COR-L47 (cell line): ENCODE measurements at regions not wholly inside any gene's neighbourhood (a gene's known extent, or its start where the extent isn't known, plus 50 kb on each side); places are given as distances from the start of the nearest gene placed in this dataset.
"Not testable (repeated sequence)": the region's sequence is repeated elsewhere in the genome, so short reads cannot be mapped to it uniquely, and the experiment has no call there.

ENCODE experiments used
- DNase-seq: peaks from one replicate; lab custom pipeline; 2025; lab: John Stamatoyannopoulos, UW

DNA sequence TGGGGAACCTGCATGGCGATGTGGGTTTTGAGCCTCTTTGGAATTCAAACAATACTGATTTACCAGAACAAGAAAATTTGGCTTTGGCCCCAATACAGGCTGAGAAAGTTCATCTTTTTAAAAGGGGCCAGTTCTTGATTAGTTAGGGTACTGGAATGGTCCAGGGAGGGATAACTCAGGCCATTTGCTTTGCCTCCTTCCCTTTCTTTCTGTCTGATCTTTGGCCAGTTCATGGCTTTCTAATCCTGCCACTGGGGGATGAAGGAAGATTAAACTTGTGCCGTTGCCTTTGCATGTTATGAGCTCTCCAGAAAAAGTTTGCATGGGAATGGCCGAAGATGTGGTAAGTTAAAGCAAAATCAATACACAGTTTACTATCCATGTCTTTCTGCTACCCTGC lies 78.4 kb downstream of the ADAMTS15 start:
- DNase-seq: no peak

GRCh38 chr11:130527636-130528297 lies 79.3 kb downstream of the ADAMTS15 start:
- DNase-seq: no peak

GRCh38 chr11:130528298-130529261 lies 80.1 kb downstream of the ADAMTS15 start:
- DNase-seq: no peak

- DNase-seq: no peak
Observed at GRCh38 chr11:130529366-130529765, 80.9 kb downstream of the ADAMTS15 start.

- DNase-seq: no peak
Observed at GRCh38 chr11:130531061-130531460, 82.6 kb downstream of the ADAMTS15 start.

DNA sequence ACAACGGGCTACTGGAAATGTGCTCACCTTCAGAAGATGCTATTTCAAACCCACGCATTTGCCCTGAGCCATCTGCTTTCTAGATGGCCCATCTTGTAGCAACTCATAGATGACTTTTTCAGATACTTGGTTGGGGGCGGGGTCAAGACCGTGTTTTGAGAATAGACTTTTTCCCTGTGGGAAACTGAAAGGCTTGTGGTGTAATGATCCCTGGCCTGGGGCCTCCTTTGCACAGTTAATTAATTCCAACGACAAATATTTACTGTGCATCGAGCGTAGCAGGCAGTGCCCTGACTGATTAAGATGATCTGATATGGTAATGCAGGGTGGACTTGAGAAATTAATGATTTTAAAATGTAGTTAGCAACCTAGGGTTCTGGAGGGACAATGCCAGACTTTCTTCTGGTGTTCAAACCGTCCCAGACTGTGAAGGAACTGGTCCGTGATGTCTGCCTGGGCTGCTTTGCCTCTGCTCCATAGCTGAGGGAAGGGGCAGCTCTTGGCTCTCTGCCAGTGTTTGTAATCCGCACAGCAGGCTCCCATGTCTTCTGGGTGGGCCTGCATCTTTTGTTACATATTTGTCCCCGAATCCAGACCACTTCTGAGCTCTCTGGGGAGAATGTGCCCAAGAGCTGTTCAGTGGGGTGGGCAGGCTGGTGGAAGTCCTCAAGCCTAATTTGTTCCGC lies 84.8 kb downstream of the ADAMTS15 start:
- peak; percentile 2 for DNase-seq

GRCh38 chr11:130533871-130534270 lies 85.4 kb downstream of the ADAMTS15 start:
- no peak for DNase-seq

DNA sequence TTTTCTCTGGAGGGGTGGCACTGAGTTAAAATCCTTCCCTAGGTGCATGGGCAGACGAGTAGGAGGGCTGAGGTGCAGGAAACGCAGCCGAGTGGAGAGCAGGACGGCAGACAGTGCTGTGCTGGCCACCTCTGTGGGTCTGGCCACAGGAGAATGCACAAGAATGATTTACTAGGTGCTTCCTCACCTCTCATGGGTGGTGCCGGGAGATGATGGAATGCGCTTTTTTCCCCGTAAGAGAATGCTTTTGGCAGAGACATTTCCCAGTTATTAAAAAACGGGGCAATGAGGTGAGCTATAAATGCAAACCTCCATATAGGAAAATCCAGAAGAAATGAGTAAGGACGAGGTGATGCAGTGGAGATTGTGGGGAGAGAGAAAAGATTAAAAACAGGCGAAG lies 86.1 kb downstream of the ADAMTS15 start:
- DNase-seq: no peak

DNA sequence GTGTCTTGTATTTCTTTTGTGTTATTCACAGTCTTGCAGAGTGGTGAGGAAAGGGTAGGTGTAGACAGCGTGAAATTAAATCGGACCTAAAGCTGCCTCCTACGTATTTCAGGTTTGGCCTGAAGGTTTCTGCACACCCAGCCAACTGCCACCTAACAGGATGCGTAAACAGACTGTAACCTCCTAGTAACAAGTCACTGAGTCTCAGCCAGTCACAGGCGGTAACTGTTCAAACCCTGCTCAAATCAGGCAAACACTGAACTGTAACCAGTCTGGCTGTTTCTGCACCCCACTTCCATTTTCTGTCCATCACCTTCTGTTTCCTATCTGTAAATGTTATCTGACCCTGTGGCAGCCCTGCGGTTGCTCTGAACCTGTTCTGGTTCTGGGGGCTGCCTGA lies 87.1 kb downstream of the ADAMTS15 start:
- no peak for DNase-seq

DNA sequence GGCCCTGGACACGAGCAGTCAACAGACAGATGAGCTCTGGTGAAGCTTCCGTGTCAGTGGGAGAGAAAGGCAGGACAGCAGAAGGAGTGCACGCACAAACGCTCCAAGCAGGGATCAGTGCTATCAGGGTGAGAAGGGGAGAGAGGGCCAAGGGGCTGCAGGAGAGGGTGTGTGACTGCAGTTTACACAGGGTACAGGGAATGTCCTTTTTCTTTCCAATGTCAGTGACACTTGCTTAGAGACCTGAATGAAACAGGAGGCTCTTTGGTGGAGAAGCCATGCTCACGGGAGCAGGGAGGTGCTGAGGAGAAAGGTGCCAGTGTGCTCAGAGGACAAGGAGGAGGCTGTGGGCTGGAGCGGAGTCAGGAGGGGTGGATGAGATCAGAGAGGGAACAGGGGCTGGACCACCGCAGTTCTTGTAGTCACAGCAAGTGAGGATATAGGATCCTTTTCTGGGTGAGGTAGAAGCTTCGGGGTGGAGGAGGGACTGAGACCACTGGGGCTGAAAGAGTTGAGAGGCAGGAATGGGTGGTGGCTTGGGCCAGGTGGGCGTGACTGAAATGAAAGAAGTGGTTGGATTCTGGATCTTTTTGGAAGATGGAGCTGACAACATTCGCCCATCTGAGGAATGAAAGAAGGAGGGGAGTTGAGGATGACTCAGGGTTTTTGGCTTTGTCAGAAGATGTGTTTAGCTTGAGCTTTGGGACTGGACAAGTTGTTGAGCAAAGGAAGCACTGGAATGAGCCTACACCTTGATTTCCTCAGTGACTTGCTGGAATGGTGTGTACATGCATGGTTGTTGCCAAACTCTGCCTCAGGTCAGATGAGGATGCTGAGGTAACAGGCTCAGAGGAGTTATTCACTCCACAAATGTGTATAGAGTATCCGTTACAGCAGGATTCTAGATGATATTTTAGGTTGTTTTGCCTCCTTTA lies 87.9 kb downstream of the ADAMTS15 start:
- DNase-seq: no peak

DNA sequence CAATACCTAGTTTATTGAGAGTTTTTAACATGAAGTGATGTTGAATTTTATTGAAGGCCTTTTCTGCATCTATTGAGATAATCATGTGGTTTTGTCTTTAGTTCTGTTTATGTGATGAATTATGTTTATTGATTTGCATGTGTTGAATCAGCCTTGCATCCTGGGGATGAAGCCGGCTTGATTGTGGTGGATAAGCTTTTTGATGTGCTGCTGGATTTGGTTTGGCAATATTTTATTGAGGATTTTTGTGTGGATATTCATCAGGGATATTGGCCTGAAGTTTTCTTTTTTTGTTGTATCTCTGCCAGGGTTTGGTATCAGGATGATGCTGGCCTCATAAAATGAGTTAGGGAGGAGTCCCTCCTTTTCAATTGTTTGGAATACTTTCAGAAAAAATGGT lies 91.2 kb downstream of the ADAMTS15 start:
- DNase-seq: not testable (repeated sequence)

DNA sequence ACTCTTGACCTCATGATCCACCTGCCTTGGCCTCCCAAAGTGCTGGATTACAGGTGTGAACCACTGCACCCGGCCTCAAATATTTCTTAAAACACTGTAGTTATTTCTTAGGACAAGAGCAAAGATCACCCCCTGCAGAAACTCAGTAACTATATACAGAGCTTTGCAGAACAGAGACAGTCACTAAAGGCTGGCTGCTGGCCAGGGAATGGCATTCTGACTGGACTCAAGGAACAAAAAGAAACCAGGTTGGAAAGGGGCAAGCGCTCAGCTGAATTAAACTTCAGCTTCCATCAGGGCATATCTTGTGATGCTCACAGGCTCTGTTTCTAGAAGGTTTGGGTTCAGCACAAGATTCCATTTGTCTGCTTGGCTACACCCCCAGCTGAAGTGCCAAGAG lies 95.8 kb downstream of the ADAMTS15 start:
- no peak for DNase-seq

DNA sequence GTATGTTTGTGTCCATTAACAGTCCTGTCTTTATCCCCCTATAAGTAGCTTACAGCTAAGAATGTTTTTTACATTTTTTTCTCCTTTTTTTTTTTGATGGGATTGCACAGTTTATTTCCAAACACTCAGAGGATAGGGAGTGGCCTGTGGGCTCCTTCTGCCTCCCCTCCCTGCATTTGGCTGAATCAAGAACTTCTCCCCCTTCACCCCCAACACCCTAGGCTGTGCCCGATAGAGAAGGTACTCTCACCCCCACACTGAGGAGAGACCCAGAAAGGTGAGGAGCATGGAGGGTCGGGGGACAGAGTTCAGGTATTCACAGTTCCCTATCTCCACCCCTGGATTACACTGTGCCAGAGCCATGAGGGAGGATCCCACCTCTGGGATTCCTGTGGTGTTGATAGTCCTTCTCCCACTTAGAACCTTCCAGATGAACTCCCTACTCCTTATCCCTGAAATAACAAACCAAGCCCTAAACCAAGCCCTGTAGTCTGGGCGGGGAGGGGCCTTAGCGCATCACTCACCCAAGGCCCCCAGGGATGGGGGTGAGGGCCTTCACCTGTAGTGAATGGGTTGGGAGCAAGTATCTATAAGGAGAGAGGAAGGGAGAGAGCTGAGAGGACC lies 97.1 kb downstream of the ADAMTS15 start:
- DNase-seq: no peak

DNA sequence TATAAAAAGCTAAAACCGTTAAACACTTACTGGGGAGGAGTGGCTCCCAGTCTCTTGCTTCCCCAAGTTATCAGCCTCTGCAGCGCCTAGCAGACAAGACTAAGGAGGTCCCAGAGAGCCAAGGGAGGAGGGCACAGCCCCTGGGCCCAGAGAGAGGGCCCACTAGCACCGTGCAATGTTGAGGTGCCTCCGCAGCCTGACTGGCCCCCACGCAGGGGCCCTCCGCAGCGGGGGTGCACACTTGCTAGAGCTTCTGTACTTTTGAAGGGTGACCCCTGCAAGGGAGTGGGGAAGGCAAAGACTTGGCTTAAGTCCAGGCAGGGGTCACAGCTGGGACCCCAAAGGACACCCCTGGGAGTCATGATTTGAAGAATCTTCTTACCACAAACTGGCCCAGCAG lies 98.0 kb downstream of the ADAMTS15 start:
- no peak for DNase-seq

DNA sequence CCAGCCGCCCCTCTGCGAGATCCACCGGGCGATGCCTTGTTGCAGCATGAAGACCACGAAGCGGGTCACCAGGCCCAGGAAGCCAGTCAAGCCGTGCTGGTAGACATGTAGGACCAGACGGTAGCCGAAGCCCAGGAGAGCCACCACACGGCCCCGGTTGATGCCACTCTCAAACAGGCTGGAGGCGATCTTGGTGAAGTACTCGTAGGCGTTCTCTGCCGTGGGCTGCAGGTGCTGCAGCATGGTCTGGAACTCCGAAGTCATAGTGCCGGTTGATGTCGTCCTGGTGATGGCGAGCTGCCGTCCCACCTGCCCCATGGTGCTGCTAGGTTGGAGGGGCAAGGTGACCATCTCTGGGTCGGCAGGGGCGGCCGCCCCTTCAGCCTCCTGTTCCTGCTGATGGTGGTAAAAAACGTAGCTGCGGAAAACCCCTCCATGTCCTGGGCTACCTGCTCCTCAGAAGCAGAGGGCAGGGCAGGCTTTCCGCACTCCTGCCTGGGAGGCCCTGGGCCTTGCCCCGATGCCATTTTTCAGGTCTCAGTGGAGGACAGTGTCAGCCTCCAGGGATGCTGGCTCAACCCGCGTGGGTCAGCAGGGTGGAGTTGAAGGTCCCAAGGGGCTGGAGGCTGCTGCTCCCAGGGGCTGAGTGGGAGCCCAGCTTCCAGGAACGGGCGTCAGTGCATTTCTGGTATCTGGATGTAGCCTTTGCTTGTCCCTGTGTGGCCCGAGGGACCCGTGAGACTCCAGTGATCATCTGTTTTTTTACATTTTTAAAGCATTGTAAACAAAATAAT lies 98.7 kb downstream of the ADAMTS15 start:
- DNase-seq: no peak

- no peak for DNase-seq
Observed at GRCh38 chr11:130547761-130548490, 99.5 kb downstream of the ADAMTS15 start.

DNA sequence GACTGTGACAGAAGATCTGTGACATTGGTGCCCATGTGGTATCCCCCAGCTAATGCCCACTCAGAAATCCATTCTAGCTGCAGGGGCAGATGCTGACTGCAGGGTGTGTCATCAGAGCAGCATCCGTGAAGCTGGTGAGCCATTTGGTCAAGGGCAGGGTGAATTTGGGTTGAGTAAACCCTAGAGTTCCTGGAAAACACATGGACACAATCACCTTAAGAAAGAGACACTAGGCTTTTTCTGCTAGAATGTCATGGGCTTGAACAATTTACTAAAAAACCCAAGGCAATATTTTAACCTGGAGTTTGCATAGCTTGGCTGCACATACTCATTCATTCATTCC lies 100.0 kb downstream of the ADAMTS15 start:
- no peak for DNase-seq

GRCh38 chr11:130549393-130549999 lies 101.1 kb downstream of the ADAMTS15 start:
- DNase-seq: no peak

- DNase-seq: no peak
Observed at GRCh38 chr11:130550150-130550549, 101.7 kb downstream of the ADAMTS15 start.
